LNCaP clone FGC (cell line): ENCODE measurements at regions not wholly inside any gene's neighbourhood (a gene's known extent, or its start where the extent isn't known, plus 50 kb on each side); places are given as distances from the start of the nearest gene placed in this dataset.

Experiments used
- DNase-seq: peaks from one replicate; pipeline ENCODE4 v3.0.0-alpha.2; 2011; ENCODE audit warnings: low read depth
- H3K4me3 ChIP-seq: 2 replicates; pipeline ENCODE4 v1.5.1; 2011; ENCODE audit warnings: mild to moderate bottlenecking, low read depth, low read length, control low read depth
- CTCF ChIP-seq: IDR thresholded peaks from 2 replicates; pipeline ENCODE4 v1.5.1; 2012; ENCODE audit warnings: mild to moderate bottlenecking; ENCODE audit not compliant: control insufficient read depth, insufficient read depth; ENCODE audit errors: extremely low read depth

GRCh38 chr6:94026575-94026974 is 607.2 kb upstream of the EPHA7 start:
- TF ChIP-seq CTCF: no peak
- DNase-seq: no peak
- no peak overlapping the region for H3K4me3 ChIP-seq

GRCh38 chr6:94005835-94006234 is 586.5 kb upstream of the EPHA7 start:
- no peak for TF ChIP-seq CTCF
- H3K4me3 ChIP-seq: no peak overlapping the region
- no peak for DNase-seq

- TF ChIP-seq CTCF: no peak
- DNase-seq: no peak
- H3K4me3 ChIP-seq: no peak overlapping the region
Observed at GRCh38 chr6:93992976-93993375, 573.6 kb upstream of the EPHA7 start.

- no peak for TF ChIP-seq CTCF
- H3K4me3 ChIP-seq: no peak overlapping the region
- DNase-seq: no peak
Observed at GRCh38 chr6:93989630-93990029, 570.3 kb upstream of the EPHA7 start.

GRCh38 chr6:93985953-93986352 is 566.6 kb upstream of the EPHA7 start:
- H3K4me3 ChIP-seq: no peak overlapping the region
- DNase-seq: no peak
- TF ChIP-seq CTCF: no peak

GRCh38 chr6:93975159-93975558 is 555.8 kb upstream of the EPHA7 start:
- TF ChIP-seq CTCF: no peak
- DNase-seq: no peak
- no peak overlapping the region for H3K4me3 ChIP-seq

GRCh38 chr6:93974332-93974731 is 555.0 kb upstream of the EPHA7 start:
- TF ChIP-seq CTCF: no peak
- DNase-seq: no peak
- no peak overlapping the region for H3K4me3 ChIP-seq
